Fibroblast of mammary gland (primary cell): ENCODE measurements at regions not wholly inside any gene's neighbourhood (a gene's known extent, or its start where the extent isn't known, plus 50 kb on each side); places are given as distances from the start of the nearest gene placed in this dataset.

Experiments used
- DNase-seq: peaks from one replicate; pipeline ENCODE4 v3.0.0-alpha.2; 2010; ENCODE audit warnings: low read depth
- H3K4me3 ChIP-seq: 2 replicates; pipeline ENCODE4 v1.5.1; 2011; ENCODE audit warnings: low read depth, mild to moderate bottlenecking, low read length, moderate library complexity; ENCODE audit not compliant: control insufficient read depth
- TF ChIP-seq, protein P1 (sequence below): conservative IDR thresholded peaks from 2 replicates; pipeline ENCODE4 v1.5.1; 2011; ENCODE audit warnings: low read depth, low read length, inconsistent platforms; ENCODE audit not compliant: control insufficient read depth, insufficient read depth

DNA sequence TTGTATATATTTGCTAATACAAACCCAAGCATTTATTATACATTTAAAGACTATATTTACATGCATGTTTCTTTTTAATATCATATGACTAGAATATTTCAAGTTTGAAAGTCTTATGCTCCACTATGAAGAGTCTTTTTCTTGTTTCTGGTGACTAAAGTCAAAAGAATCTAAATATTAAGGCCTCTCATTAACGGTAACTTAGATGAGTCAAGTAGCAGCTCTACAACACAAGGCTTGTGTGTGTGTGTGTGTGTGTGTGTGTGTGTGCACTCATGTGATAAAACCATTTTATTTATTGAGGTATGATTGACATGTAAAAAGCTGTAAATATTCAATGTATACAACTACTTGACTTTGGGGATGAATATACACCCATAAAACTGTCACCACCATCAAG, 275.6 kb downstream of the TFAP2B start:
- no peak overlapping the region for H3K4me3 ChIP-seq
- TF ChIP-seq, protein P1, sequence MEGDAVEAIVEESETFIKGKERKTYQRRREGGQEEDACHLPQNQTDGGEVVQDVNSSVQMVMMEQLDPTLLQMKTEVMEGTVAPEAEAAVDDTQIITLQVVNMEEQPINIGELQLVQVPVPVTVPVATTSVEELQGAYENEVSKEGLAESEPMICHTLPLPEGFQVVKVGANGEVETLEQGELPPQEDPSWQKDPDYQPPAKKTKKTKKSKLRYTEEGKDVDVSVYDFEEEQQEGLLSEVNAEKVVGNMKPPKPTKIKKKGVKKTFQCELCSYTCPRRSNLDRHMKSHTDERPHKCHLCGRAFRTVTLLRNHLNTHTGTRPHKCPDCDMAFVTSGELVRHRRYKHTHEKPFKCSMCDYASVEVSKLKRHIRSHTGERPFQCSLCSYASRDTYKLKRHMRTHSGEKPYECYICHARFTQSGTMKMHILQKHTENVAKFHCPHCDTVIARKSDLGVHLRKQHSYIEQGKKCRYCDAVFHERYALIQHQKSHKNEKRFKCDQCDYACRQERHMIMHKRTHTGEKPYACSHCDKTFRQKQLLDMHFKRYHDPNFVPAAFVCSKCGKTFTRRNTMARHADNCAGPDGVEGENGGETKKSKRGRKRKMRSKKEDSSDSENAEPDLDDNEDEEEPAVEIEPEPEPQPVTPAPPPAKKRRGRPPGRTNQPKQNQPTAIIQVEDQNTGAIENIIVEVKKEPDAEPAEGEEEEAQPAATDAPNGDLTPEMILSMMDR: no peak
- DNase-seq: no peak

GRCh38 chr6:51098246-51098645, 279.6 kb downstream of the TFAP2B start:
- TF ChIP-seq, protein P1: no peak
- H3K4me3 ChIP-seq: no peak overlapping the region
- DNase-seq: no peak

GRCh38 chr6:51098791-51099190, 280.1 kb downstream of the TFAP2B start:
- peak; percentile 7 for DNase-seq
- H3K4me3 ChIP-seq: no peak overlapping the region
- TF ChIP-seq, protein P1: no peak

GRCh38 chr6:51099201-51099600, 280.5 kb downstream of the TFAP2B start:
- TF ChIP-seq, protein P1: no peak
- DNase-seq: no peak
- no peak overlapping the region for H3K4me3 ChIP-seq

- TF ChIP-seq, protein P1: no peak
- no peak overlapping the region for H3K4me3 ChIP-seq
- DNase-seq: no peak
Measured at GRCh38 chr6:51105357-51105756, 286.7 kb downstream of the TFAP2B start.

- no peak overlapping the region for H3K4me3 ChIP-seq
- TF ChIP-seq, protein P1: no peak
- DNase-seq: no peak
Measured at GRCh38 chr6:51107769-51108203, 289.1 kb downstream of the TFAP2B start.
